ENCODE measurements at regions not wholly inside any gene's neighbourhood (a gene's known extent, or its start where the extent isn't known, plus 50 kb on each side); places are given as distances from the start of the nearest gene placed in this dataset.

DNA sequence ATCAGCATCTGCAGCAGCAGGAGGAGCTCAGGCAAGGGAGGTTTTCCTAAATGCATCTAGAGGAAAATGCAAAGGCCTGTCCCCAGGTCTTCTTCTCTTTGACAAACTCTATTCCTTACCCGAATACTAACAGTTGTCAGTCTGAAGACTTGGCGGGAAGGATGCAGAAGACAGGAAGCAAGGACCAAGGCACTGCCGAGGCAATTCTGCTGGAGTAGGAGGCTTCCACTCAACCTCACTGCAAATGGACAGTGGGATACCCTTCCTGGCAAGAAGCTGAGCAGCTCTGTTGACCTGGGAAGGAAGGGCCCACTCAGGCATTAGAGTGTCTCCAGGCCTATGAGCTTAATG, 373.0 kb downstream of the CCSER2 start:
- no peak for TF ChIP-seq CTCF (IDR thresholded peaks at IDR 0.05)
- no peak for TF ChIP-seq POLR2A (IDR thresholded peaks at IDR 0.05)
